Ishikawa (cell line): ENCODE measurements at regions not wholly inside any gene's neighbourhood (a gene's known extent, or its start where the extent isn't known, plus 50 kb on each side); places are given as distances from the start of the nearest gene placed in this dataset.

Experiments used
- CEBPB ChIP-seq: IDR thresholded peaks from 2 replicates; pipeline ENCODE4 v1.6.1; 2012
- CREB1 ChIP-seq: IDR thresholded peaks from 2 replicates; pipeline ENCODE4 v1.6.1; 2012; ENCODE audit warnings: low read depth
- EGR1 ChIP-seq: IDR thresholded peaks from 2 replicates; pipeline ENCODE4 v1.6.1; 2012
- EP300 ChIP-seq: IDR thresholded peaks from 2 replicates; pipeline ENCODE4 v1.6.1; 2012; ENCODE audit warnings: borderline replicate concordance
- FOXM1 ChIP-seq: IDR thresholded peaks from 2 replicates; pipeline ENCODE4 v1.6.1; 2012; ENCODE audit warnings: low read depth, borderline replicate concordance
- MAX ChIP-seq: IDR thresholded peaks from 2 replicates; pipeline ENCODE4 v1.6.1; 2012
- NFIC ChIP-seq: IDR thresholded peaks from 2 replicates; pipeline ENCODE4 v1.6.1; 2012
- RAD21 ChIP-seq: IDR thresholded peaks from 2 replicates; pipeline ENCODE4 v1.6.1; 2012; ENCODE audit warnings: low read depth
- TAF1 ChIP-seq: IDR thresholded peaks from 2 replicates; pipeline ENCODE4 v1.6.1; 2012; ENCODE audit warnings: low read depth, mild to moderate bottlenecking
- TCF12 ChIP-seq: IDR thresholded peaks from 2 replicates; pipeline ENCODE4 v1.6.1; 2012; ENCODE audit warnings: low read depth
- TEAD4 ChIP-seq: IDR thresholded peaks from 2 replicates; pipeline ENCODE4 v1.6.1; 2012
- USF1 ChIP-seq: IDR thresholded peaks from 2 replicates; pipeline ENCODE4 v1.6.1; 2012
- YY1 ChIP-seq: IDR thresholded peaks from 2 replicates; pipeline ENCODE4 v1.6.1; 2012; ENCODE audit warnings: low read depth
- ZBTB7A ChIP-seq: IDR thresholded peaks from 2 replicates; pipeline ENCODE4 v1.6.1; 2012; ENCODE audit warnings: low read depth
- TF ChIP-seq, protein P1 (sequence below): IDR thresholded peaks from 2 replicates; pipeline ENCODE4 v1.6.1; 2012; ENCODE audit warnings: low read depth, mild to moderate bottlenecking

DNA sequence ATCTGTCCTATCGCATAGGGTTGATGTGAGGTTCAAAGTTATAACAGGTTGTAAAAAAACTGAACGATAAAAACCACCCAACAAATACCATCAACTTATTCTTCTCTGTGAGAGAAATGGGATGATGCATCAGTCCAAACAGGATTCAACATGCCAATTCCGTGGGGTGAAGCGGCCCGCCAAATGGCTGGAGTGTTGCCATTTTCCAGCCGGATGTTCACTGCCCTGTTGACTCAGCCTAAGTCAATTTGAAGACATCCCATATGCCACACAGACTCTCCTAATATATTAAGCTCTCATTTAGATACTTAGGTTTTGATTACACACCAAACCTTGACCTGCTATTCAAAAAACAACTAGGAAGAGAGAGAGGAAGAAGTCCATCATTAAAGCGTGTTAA is 311.1 kb downstream of the VPS13C start:
- TF ChIP-seq TCF12 (no peak), CREB1 (no peak), TAF1 (no peak), FOXM1 (no peak), NFIC (no peak), USF1 (no peak), EP300 (no peak), CEBPB (no peak), YY1 (no peak), ZBTB7A (no peak), EGR1 (no peak), MAX (no peak), TEAD4 (no peak), RAD21 (no peak)
- TF ChIP-seq, protein P1, sequence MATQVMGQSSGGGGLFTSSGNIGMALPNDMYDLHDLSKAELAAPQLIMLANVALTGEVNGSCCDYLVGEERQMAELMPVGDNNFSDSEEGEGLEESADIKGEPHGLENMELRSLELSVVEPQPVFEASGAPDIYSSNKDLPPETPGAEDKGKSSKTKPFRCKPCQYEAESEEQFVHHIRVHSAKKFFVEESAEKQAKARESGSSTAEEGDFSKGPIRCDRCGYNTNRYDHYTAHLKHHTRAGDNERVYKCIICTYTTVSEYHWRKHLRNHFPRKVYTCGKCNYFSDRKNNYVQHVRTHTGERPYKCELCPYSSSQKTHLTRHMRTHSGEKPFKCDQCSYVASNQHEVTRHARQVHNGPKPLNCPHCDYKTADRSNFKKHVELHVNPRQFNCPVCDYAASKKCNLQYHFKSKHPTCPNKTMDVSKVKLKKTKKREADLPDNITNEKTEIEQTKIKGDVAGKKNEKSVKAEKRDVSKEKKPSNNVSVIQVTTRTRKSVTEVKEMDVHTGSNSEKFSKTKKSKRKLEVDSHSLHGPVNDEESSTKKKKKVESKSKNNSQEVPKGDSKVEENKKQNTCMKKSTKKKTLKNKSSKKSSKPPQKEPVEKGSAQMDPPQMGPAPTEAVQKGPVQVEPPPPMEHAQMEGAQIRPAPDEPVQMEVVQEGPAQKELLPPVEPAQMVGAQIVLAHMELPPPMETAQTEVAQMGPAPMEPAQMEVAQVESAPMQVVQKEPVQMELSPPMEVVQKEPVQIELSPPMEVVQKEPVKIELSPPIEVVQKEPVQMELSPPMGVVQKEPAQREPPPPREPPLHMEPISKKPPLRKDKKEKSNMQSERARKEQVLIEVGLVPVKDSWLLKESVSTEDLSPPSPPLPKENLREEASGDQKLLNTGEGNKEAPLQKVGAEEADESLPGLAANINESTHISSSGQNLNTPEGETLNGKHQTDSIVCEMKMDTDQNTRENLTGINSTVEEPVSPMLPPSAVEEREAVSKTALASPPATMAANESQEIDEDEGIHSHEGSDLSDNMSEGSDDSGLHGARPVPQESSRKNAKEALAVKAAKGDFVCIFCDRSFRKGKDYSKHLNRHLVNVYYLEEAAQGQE = no peak

DNA sequence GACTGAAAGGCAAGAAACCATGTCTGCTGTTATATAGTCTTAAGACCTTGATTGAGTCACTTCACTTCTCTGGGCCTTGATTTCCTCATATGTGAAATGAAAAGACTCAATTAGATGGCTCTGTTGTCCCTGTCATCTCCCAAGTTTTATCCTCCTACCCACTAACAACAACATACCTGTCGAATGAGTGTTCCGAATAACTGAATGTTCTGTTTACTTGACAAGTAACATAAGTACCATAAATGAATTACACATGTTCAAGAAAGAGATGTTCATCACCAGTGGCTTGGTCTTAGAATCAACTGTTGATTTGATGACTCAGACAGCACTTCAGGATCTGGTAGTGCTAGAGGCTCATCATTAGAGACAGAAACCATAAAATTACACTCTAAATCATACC is 311.7 kb downstream of the VPS13C start:
- no peak for TF ChIP-seq TCF12
- TF ChIP-seq, protein P1 = no peak
- TF ChIP-seq TAF1 = no peak
- TF ChIP-seq MAX = no peak
- TF ChIP-seq RAD21 = no peak
- no peak for TF ChIP-seq EP300
- no peak for TF ChIP-seq CEBPB
- TF ChIP-seq CREB1 = no peak
- TF ChIP-seq ZBTB7A = no peak
- TF ChIP-seq TEAD4 = no peak
- TF ChIP-seq EGR1 = no peak
- no peak for TF ChIP-seq FOXM1
- no peak for TF ChIP-seq USF1
- TF ChIP-seq YY1 = no peak
- TF ChIP-seq NFIC = no peak

DNA sequence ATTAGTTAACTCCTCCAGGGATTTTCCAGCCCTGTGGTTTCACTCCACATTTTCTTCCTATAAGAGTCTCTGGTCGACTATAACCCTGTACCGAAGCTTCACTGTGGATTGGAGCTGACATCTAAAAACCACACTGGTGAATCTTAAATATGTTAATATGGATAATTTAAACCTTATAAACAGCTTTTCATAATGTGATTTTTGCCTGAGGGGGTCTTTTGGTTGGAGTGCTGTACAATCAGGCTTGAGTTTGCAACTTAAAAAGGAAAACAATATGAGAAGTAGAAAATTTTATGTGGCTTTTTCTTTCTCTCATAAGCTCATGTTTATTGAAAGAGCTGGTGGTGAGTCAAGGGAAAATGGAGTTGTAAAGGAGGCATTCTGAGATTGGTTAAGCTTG is 313.7 kb downstream of the VPS13C start:
- no peak for TF ChIP-seq USF1
- no peak for TF ChIP-seq MAX
- TF ChIP-seq RAD21 = no peak
- no peak for TF ChIP-seq TCF12

GRCh38 chr15:61743345-61743909 is 316.8 kb downstream of the VPS13C start:
- TF ChIP-seq TAF1 (no peak), EGR1 (no peak), TEAD4 (peak; percentile 17; the same call in 1 of the 2 replicates), CREB1 (no peak), NFIC (peak; percentile 85), YY1 (no peak), ZBTB7A (no peak), RAD21 (0 out of 2 replicates have a peak, but pooled peaks have one; percentile 11), TCF12 (peak; percentile 61; the same call in 1 of the 2 replicates), MAX (no peak; the same call in 1 of the 2 replicates), EP300 (0 out of 2 replicates have a peak, but pooled peaks have one; percentile 13), FOXM1 (no peak), CEBPB (no peak), USF1 (no peak)
- TF ChIP-seq, protein P1 = no peak
